SK-N-SH (cell line): ENCODE measurements at regions not wholly inside any gene's neighbourhood (a gene's known extent, or its start where the extent isn't known, plus 50 kb on each side); places are given as distances from the start of the nearest gene placed in this dataset.

Experiments used
- CTCF ChIA-PET: fragments of 300-600, 350-600 bp; formaldehyde crosslinking; extraction: SDS; loops from one replicate; lab custom pipeline; 2021; lab: Yijun Ruan, JAX
- POLR2A ChIA-PET: fragments of 350-600 bp; sonication (Branson Sonifier 250); formaldehyde crosslinking; extraction: SDS; loops from one replicate; lab custom pipeline; 2020; ENCODE audit warnings: antibody characterized with exemption, inconsistent platforms; lab: Yijun Ruan, JAX
- DNase-seq: peaks from one replicate; pipeline ENCODE4 v3.0.0; 2012
- H2AFZ ChIP-seq: fragments of 200-600 bp; sonication (generic); 2 replicates; pipeline ENCODE4 v1.8.1; 2016; ENCODE audit warnings: antibody characterized with exemption, mild to moderate bottlenecking, low read depth
- H3F3A ChIP-seq: fragments of 200-600 bp; sonication (generic); replicated peaks from 2 replicates; pipeline ENCODE3; 2016; ENCODE audit warnings: antibody characterized with exemption, mild to moderate bottlenecking; ENCODE audit not compliant: insufficient read depth
- H3K27ac ChIP-seq, 2 experiments: fragments of 200-500 bp in 1 of 2; fragments of 200-600 bp in 1 of 2; sonication (Bioruptor generic) in 1 of 2; sonication (generic), shearing (Covaris generic) in 1 of 2; 2 replicates each; pipeline versions ENCODE4 v1.5.1 to v1.6.1; 2014 to 2016; ENCODE audit warnings: low read depth in 2 of 2, inconsistent platforms in 1 of 2, low read length in 1 of 2, mild to moderate bottlenecking in 1 of 2, mixed read lengths in 1 of 2
- H3K27me3 ChIP-seq: fragments of 200-600 bp; sonication (generic), shearing (Covaris generic); 2 replicates; pipeline ENCODE4 v1.6.1; 2016; ENCODE audit warnings: mixed run types; ENCODE audit not compliant: insufficient read depth
- H3K36me3 ChIP-seq, 2 experiments: fragments of 200-500 bp in 1 of 2; fragments of 200-600 bp in 1 of 2; sonication (Bioruptor generic) in 1 of 2; sonication (generic) in 1 of 2; replicated peaks in 1 of 2; 2 replicates each; pipeline versions ENCODE3 to v1.5.1; 2014 to 2016; ENCODE audit warnings: low read length in 1 of 2, mild to moderate bottlenecking in 1 of 2; ENCODE audit not compliant: insufficient read depth in 2 of 2, control insufficient read depth in 1 of 2
- H3K4me1 ChIP-seq, 2 experiments: fragments of 200-500 bp in 1 of 2; fragments of 200-600 bp in 1 of 2; sonication (Bioruptor generic) in 1 of 2; sonication (generic), shearing (Covaris generic) in 1 of 2; 2 replicates each; pipeline versions ENCODE4 v1.5.1 to v1.6.1; 2014 to 2016; ENCODE audit warnings: low read depth in 1 of 2, low read length in 1 of 2, mixed run types in 1 of 2; ENCODE audit not compliant: insufficient read depth in 2 of 2, control insufficient read depth in 1 of 2
- H3K4me2 ChIP-seq: fragments of 200-600 bp; sonication (generic), shearing (Covaris generic); 2 replicates; pipeline ENCODE4 v1.6.1; 2017; ENCODE audit warnings: mixed run types
- H3K4me3 ChIP-seq, 2 experiments: fragments of 200-500 bp in 1 of 2; fragments of 200-600 bp in 1 of 2; sonication (Bioruptor generic) in 1 of 2; sonication (generic), shearing (Covaris generic) in 1 of 2; 2 replicates each; pipeline versions ENCODE4 v1.5.1 to v1.8.1; 2014 to 2016; ENCODE audit warnings: low read depth in 2 of 2, inconsistent platforms in 1 of 2, low read length in 1 of 2, mild to moderate bottlenecking in 1 of 2, mixed read lengths in 1 of 2, moderate library complexity in 1 of 2
- H3K79me2 ChIP-seq: fragments of 200-600 bp; sonication (generic); 2 replicates; pipeline ENCODE4 v1.8.1; 2017; ENCODE audit warnings: mild to moderate bottlenecking; ENCODE audit not compliant: insufficient read depth
- H3K9ac ChIP-seq: fragments of 200-600 bp; sonication (generic); 2 replicates; pipeline ENCODE4 v1.6.1; 2017; ENCODE audit warnings: mixed run types
- H3K9me2 ChIP-seq: fragments of 200-600 bp; sonication (generic); 2 replicates; pipeline ENCODE4 v1.6.1; 2017; ENCODE audit warnings: mixed run types
- H3K9me3 ChIP-seq: fragments of 200-600 bp; sonication (generic); 2 replicates; pipeline ENCODE4 v1.6.1; 2017; ENCODE audit warnings: mixed run types, mild to moderate bottlenecking, moderate library complexity
- H4K20me1 ChIP-seq: fragments of 200-600 bp; sonication (generic); 2 replicates; pipeline ENCODE4 v1.6.1; 2017; ENCODE audit warnings: mild to moderate bottlenecking, mixed run types; ENCODE audit not compliant: insufficient read depth
- EZH2phosphoT487 ChIP-seq: fragments of 200-600 bp; sonication (generic); IDR thresholded peaks from 2 replicates; pipeline ENCODE4 v1.6.1; 2017; ENCODE audit warnings: low read depth, mixed run types, mild to moderate bottlenecking, antibody characterized with exemption, moderate library complexity, borderline replicate concordance
- FOSL2 ChIP-seq: IDR thresholded peaks from 2 replicates; pipeline ENCODE4 v1.4.0; 2012; ENCODE audit warnings: low read depth, mild to moderate bottlenecking, moderate library complexity, borderline replicate concordance
- FOXJ3 ChIP-seq: sonication (generic); formaldehyde crosslinking; IDR thresholded peaks from 2 replicates; pipeline ENCODE4 v1.5.1; 2020; ENCODE audit warnings: mild to moderate bottlenecking, missing genetic modification reagents
- JUND ChIP-seq: IDR thresholded peaks from 2 replicates; pipeline ENCODE4 v1.4.0; 2012
- MXI1 ChIP-seq: IDR thresholded peaks from 2 replicates; pipeline ENCODE4 v1.6.1; 2012; ENCODE audit warnings: mild to moderate bottlenecking, low read depth, low read length, improper control_type of control experiment
- NFIC ChIP-seq: IDR thresholded peaks from 2 replicates; pipeline ENCODE4 v1.4.0; 2012; ENCODE audit warnings: borderline replicate concordance
- NRF1 ChIP-seq: IDR thresholded peaks from 2 replicates; pipeline ENCODE4 v1.6.1; 2012; ENCODE audit warnings: low read depth, mild to moderate bottlenecking, low read length
- POLR2AphosphoS5 ChIP-seq: IDR thresholded peaks from 2 replicates; pipeline ENCODE4 v1.6.1; 2012; ENCODE audit warnings: low read depth, low read length
- RAD21 ChIP-seq: IDR thresholded peaks from 2 replicates; pipeline ENCODE4 v1.6.1; 2012; ENCODE audit warnings: mild to moderate bottlenecking, low read length
- RCOR1 ChIP-seq: fragments of 150-350 bp; IDR thresholded peaks from 2 replicates; pipeline ENCODE4 v1.6.1; 2017; ENCODE audit warnings: antibody characterized with exemption, low read length
- RFX5 ChIP-seq: IDR thresholded peaks from 2 replicates; pipeline ENCODE4 v1.6.1; 2012; ENCODE audit warnings: mild to moderate bottlenecking, improper control_type of control experiment, low read length
- RXRA ChIP-seq: IDR thresholded peaks from 2 replicates; pipeline ENCODE4 v1.4.0; 2012; ENCODE audit warnings: low read depth, mild to moderate bottlenecking, borderline replicate concordance
- SIN3A ChIP-seq: IDR thresholded peaks from 2 replicates; pipeline ENCODE4 v1.6.1; 2012; ENCODE audit warnings: low read depth, mild to moderate bottlenecking, low read length, moderate library complexity, borderline replicate concordance
- SMC3 ChIP-seq: IDR thresholded peaks from 2 replicates; pipeline ENCODE4 v1.6.1; 2012; ENCODE audit warnings: low read depth, low read length, improper control_type of control experiment
- TAF1 ChIP-seq: IDR thresholded peaks from 2 replicates; pipeline ENCODE4 v1.6.1; 2012; ENCODE audit warnings: low read depth, mild to moderate bottlenecking, low read length, moderate library complexity, borderline replicate concordance
- TCF12 ChIP-seq: IDR thresholded peaks from 2 replicates; pipeline ENCODE4 v1.4.0; 2012
- TEAD4 ChIP-seq: IDR thresholded peaks from 2 replicates; pipeline ENCODE4 v1.4.0; 2012; ENCODE audit warnings: mild to moderate bottlenecking, borderline replicate concordance; ENCODE audit not compliant: insufficient read depth
- YY1 ChIP-seq: IDR thresholded peaks from 2 replicates; pipeline ENCODE4 v1.4.0; 2012; ENCODE audit warnings: low read depth, mild to moderate bottlenecking
- WGBS: methylation state at CpG from one replicate; pipeline ENCODE4 v1.1.6; 2017; ENCODE audit warnings: low lambda C conversion rate; 5-methylcytosine and 5-hydroxymethylcytosine counted together

- H3K79me2 ChIP-seq = no peaks in the 10 kb centered on the region
- no peaks in the 10 kb centered on the region for H3K9me3 ChIP-seq
- H3K9ac ChIP-seq = no peak overlapping the region
- H3K4me3 ChIP-seq = no peak overlapping the region
- ChIA-PET CTCF (interaction anchor here (0.9 kb wide), 1 partner anchor 9 kb away, joined by 3 read pairs; no protein-coding TSS in a partner anchor), POLR2A (no interaction called here)
- H3K4me1 ChIP-seq = no peaks in the 10 kb centered on the region; a peak in 1 of 4 replicates
- H3K9me2 ChIP-seq = no peaks in the 10 kb centered on the region
- H3K27ac ChIP-seq = no peak overlapping the region
- no peak for TF ChIP-seq SMC3
- TF ChIP-seq RCOR1 = no peak
- no peak for TF ChIP-seq TEAD4
- no peak for TF ChIP-seq FOSL2
- TF ChIP-seq FOXJ3 (CRISPR knock-in tag) = no peak
- no peak for TF ChIP-seq JUND
- TF ChIP-seq RFX5 = no peak
- no peak for TF ChIP-seq YY1
- no peak for TF ChIP-seq SIN3A
- TF ChIP-seq MXI1 = no peak
- no peak for TF ChIP-seq NRF1
- TF ChIP-seq EZH2phosphoT487 = no peak
- no peak for TF ChIP-seq POLR2AphosphoS5
- TF ChIP-seq NFIC = no peak
- TF ChIP-seq RAD21 = no peak
- TF ChIP-seq TCF12 = no peak
- TF ChIP-seq TAF1 = no peak
- H3K36me3 ChIP-seq = no peaks in the 10 kb centered on the region
- no peaks in the 10 kb centered on the region for H3K27me3 ChIP-seq
- no peak for DNase-seq
- H2AFZ ChIP-seq = no peak overlapping the region
- WGBS = 28% methylated on average over 5 of the region's 5 CpGs
- no peaks in the 10 kb centered on the region for H3F3A ChIP-seq
- no peak overlapping the region for H3K4me2 ChIP-seq
- no peaks in the 10 kb centered on the region for H4K20me1 ChIP-seq
Measured at GRCh38 chr6:88548891-88549505, 382.9 kb upstream of the CNR1 start.

GRCh38 chr6:88547768-88548167 is 381.6 kb upstream of the CNR1 start:
- Histone ChIP-seq H3K36me3 (no peaks in the 10 kb centered on the region), H3K27ac (no peak overlapping the region), H3F3A (no peaks in the 10 kb centered on the region), H3K27me3 (no peaks in the 10 kb centered on the region), H3K9ac (no peak overlapping the region), H2AFZ (no peak overlapping the region), H3K4me1 (no peaks in the 10 kb centered on the region), H4K20me1 (no peaks in the 10 kb centered on the region), H3K4me2 (no peak overlapping the region), H3K9me2 (no peaks in the 10 kb centered on the region), H3K4me3 (no peak overlapping the region), H3K79me2 (no peaks in the 10 kb centered on the region), H3K9me3 (no peaks in the 10 kb centered on the region)
- CTCF ChIA-PET = no interaction called here
- DNase-seq = no peak
- POLR2A ChIA-PET = no interaction called here
- TF ChIP-seq RXRA (no peak), RFX5 (no peak), SMC3 (no peak)
- WGBS = 51% methylated on average over 6 of the region's 6 CpGs
